ENCODE measurements at regions not wholly inside any gene's neighbourhood (a gene's known extent, or its start where the extent isn't known, plus 50 kb on each side); places are given as distances from the start of the nearest gene placed in this dataset.
A peak's percentile ranks its signal among the peaks of the same experiment; 100 is the strongest.

- TF ChIP-seq EZH2 (IDR thresholded peaks at IDR 0.05; ENCODE audit: insufficient read depth, low read length) (no peak), CTCF (IDR thresholded peaks at IDR 0.05; ENCODE audit: insufficient read depth, low read depth, low read length) (peak; percentile 88)
Observed at GRCh38 chr21:31580866-31581276, 78.6 kb upstream of the SOD1 start.

All from astrocyte (in vitro differentiated cells and primary cell).